ENCODE measurements at regions not wholly inside any gene's neighbourhood (a gene's known extent, or its start where the extent isn't known, plus 50 kb on each side); places are given as distances from the start of the nearest gene placed in this dataset.

DNA sequence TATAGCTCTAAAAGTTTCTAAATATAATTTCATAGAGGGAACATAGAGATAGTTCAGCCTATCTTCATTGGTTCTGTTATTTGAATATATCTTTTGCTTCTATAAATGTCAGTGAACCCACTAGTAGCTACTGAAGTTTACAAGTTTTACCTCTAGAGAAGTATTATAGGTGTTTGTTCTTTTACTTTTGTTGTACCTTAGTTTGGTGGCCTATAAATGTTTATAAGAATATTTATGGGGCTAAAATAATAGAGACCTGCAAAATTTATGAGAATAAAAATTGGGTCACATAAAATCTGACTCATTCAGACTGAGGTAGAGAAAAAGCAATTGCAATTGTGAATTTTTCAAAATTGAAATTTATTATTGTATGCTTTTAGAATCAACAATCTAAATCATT lies 162.6 kb downstream of the SERPINI1 start:
- Mint-ChIP-seq H3K36me3 (ENCODE audit: insufficient read depth in 1 of 3, low read depth in 3 of 3) (no peaks in the 10 kb centered on the region), H3K27ac (no peak overlapping the region), H3K4me3 (no peak overlapping the region), H3K27me3 (ENCODE audit: low read depth) (no peaks in the 10 kb centered on the region), H3K9me3 (peaks cover 0 to 2% of the 10 kb centered on the region in 2 experiments; a peak in 1 of 5 replicates), H3K4me1 (peaks cover 5 to 9% of the 10 kb centered on the region in 2 experiments; a peak in 2 of 4 replicates)
- H3K18ac ChIP-seq (ENCODE audit: insufficient read length, low read depth, low read length), result no peak overlapping the region
- H3K23ac ChIP-seq (ENCODE audit: insufficient read length, low read depth, low read length), result no peak overlapping the region
- no peaks in the 10 kb centered on the region for H3K23me2 ChIP-seq (ENCODE audit: insufficient read length, low read depth, low read length, poor library complexity, severe bottlenecking)
- H2AFZ ChIP-seq (ENCODE audit: low read length), result no peak overlapping the region
- no peak overlapping the region for H2BK120ac ChIP-seq (ENCODE audit: low read depth, low read length, poor library complexity, severe bottlenecking)
- no peak overlapping the region for H4K91ac ChIP-seq (ENCODE audit: insufficient read length, low read depth, low read length)
- no peak overlapping the region for H2BK12ac ChIP-seq (ENCODE audit: insufficient read length, low read depth, low read length)
- no peaks in the 10 kb centered on the region for H4K20me1 ChIP-seq (ENCODE audit: control insufficient read depth, insufficient read depth, insufficient read length)
- no peak overlapping the region for H3K56ac ChIP-seq (ENCODE audit: insufficient read length, low read depth, low read length)
- H4K8ac ChIP-seq (replicated peaks; ENCODE audit: insufficient read length, low read depth, low read length), result no peak overlapping the region
- H3K4ac ChIP-seq (ENCODE audit: low read depth, low read length), result no peak overlapping the region
- H2BK20ac ChIP-seq (ENCODE audit: low read depth, low read length, poor library complexity, severe bottlenecking), result no peak overlapping the region
- H3K14ac ChIP-seq (ENCODE audit: insufficient read depth, low read length), result no peak overlapping the region
- H3K27me3 ChIP-seq (ENCODE audit: insufficient read depth, low read length), result no peaks in the 10 kb centered on the region
- no peak for DNase-seq
- TF ChIP-seq, protein P1, sequence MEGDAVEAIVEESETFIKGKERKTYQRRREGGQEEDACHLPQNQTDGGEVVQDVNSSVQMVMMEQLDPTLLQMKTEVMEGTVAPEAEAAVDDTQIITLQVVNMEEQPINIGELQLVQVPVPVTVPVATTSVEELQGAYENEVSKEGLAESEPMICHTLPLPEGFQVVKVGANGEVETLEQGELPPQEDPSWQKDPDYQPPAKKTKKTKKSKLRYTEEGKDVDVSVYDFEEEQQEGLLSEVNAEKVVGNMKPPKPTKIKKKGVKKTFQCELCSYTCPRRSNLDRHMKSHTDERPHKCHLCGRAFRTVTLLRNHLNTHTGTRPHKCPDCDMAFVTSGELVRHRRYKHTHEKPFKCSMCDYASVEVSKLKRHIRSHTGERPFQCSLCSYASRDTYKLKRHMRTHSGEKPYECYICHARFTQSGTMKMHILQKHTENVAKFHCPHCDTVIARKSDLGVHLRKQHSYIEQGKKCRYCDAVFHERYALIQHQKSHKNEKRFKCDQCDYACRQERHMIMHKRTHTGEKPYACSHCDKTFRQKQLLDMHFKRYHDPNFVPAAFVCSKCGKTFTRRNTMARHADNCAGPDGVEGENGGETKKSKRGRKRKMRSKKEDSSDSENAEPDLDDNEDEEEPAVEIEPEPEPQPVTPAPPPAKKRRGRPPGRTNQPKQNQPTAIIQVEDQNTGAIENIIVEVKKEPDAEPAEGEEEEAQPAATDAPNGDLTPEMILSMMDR (conservative IDR thresholded peaks at IDR 0.05), result no peak
- no peak overlapping the region for H2BK5ac ChIP-seq (ENCODE audit: insufficient read length, low read length)
- no peak overlapping the region for H3T11ph ChIP-seq (ENCODE audit: low read length)
- no peaks in the 10 kb centered on the region for H3K4me1 ChIP-seq (ENCODE audit: insufficient read depth, low read length)
- H2AK5ac ChIP-seq (ENCODE audit: insufficient read length, low read length), result no peak overlapping the region
- no peaks in the 10 kb centered on the region for H3K79me2 ChIP-seq (ENCODE audit: insufficient read depth, low read length)
- no peak overlapping the region for H3K4me2 ChIP-seq (ENCODE audit: insufficient read depth, insufficient read length, low read length)
- H3K9ac ChIP-seq (ENCODE audit: extremely low read depth, insufficient read length, low read length), result no peak overlapping the region
- no peak overlapping the region for H4K5ac ChIP-seq (ENCODE audit: insufficient read length, low read depth, low read length)
- H2BK15ac ChIP-seq (ENCODE audit: low read depth, low read length), result no peak overlapping the region
- no peaks in the 10 kb centered on the region for H3K79me1 ChIP-seq (ENCODE audit: insufficient read depth, low read depth, low read length, poor library complexity, severe bottlenecking)
- no peaks in the 10 kb centered on the region for H3K9me3 ChIP-seq (ENCODE audit: control insufficient read depth, low read depth, low read length)
- H3K27ac ChIP-seq (ENCODE audit: insufficient read length, low read depth, low read length), result no peak overlapping the region

All from H9 (cell line).